ENCODE measurements at regions not wholly inside any gene's neighbourhood (a gene's known extent, or its start where the extent isn't known, plus 50 kb on each side); places are given as distances from the start of the nearest gene placed in this dataset.
"Not testable (repeated sequence)": the region's sequence is repeated elsewhere in the genome, so short reads cannot be mapped to it uniquely, and the experiment has no call there.

GRCh38 chr6:11961923-11962322 is 50.2 kb upstream of the HIVEP1 start:
- no peak for DNase-seq (ENCODE audit: low spot score)

GRCh38 chr6:11960909-11961779 is 51.0 kb upstream of the HIVEP1 start:
- no peak for DNase-seq (ENCODE audit: low spot score)

- DNase-seq (ENCODE audit: low spot score): no peak
Measured at GRCh38 chr6:11956781-11957180, 55.3 kb upstream of the HIVEP1 start.

GRCh38 chr6:11953641-11954040 is 58.5 kb upstream of the HIVEP1 start:
- DNase-seq (ENCODE audit: low spot score): no peak

- no peak for DNase-seq (ENCODE audit: low spot score)
Measured at GRCh38 chr6:11952316-11952715, 59.8 kb upstream of the HIVEP1 start.

GRCh38 chr6:11951868-11952267 is 60.2 kb upstream of the HIVEP1 start:
- DNase-seq (ENCODE audit: low spot score): no peak

GRCh38 chr6:11950109-11950508 is 62.0 kb upstream of the HIVEP1 start:
- DNase-seq (ENCODE audit: low spot score): no peak

GRCh38 chr6:11947575-11947974 is 64.5 kb upstream of the HIVEP1 start:
- no peak for DNase-seq (ENCODE audit: low spot score)

GRCh38 chr6:11947063-11947462 is 65.0 kb upstream of the HIVEP1 start:
- DNase-seq (ENCODE audit: low spot score): peak; percentile 24

DNA sequence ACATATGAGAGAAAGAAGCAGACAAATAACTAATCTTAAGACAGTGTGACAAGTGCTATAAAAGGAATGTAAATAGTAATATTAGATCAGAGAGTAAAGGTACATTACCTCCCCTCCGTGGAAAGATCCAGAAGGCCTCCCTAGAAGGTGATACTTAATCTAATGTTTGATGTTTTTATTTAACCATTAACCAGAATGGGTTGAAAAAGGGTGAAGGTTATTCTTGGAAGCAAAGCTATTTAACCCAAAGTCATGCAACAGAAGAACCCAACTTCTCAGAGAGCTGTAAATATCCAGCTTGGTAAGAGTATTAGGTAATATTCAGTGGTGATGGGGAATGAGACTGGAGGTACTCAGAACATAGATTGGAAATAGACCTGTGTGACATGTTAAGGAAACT is 68.0 kb upstream of the HIVEP1 start:
- no peak for DNase-seq (ENCODE audit: low spot score)

DNA sequence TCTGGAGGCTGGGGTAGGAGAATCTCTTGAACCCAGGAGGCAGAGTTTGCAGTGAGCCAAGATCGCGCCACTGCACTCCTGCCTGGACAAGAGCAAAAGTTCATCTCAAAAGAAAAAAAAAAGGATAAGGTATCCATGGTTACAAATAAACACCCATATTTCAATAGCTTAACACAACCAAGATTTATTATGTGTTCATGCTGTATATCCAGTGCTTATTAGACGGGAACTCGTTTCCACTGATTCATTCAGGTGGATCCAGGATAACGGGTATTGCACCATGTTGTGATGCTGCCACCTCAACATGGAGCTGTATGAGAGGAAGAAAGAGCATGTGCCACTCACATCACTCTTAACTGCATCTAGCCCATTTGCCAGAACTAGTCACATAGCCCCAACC is 69.1 kb upstream of the HIVEP1 start:
- DNase-seq (ENCODE audit: low spot score): no peak

DNA sequence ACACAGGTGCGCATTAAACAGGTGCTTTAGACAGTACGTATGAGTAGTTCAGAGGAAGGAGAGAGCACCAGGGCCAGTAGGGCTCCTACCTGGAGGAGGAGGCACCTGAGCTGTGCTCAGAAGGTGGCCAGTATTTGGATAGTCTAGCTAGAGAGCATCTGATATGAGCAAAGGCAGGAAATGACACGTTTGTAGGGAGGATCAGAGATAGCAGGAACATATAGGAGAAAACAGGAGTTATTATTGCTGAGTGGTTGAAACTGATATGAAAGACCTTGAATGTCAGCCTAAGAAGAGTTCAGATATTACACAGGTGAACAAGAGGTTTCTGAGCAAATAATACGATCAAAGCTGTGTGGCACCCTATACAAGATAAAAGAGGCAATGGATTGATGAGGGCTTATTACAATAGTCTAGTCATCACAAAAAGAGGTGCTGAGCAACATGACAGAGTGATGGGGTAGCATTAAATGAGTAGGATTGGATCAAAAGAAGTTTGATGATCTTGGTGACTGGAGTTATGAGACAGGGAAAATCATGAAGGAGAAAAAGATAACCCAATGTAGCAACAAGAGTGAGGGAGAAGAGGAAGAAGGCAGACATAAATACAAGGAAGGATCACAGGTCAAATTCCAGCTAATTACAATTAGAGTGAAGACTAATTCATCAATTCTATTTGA is 69.8 kb upstream of the HIVEP1 start:
- DNase-seq (ENCODE audit: low spot score): no peak

GRCh38 chr6:11940532-11941166 is 71.5 kb upstream of the HIVEP1 start:
- not testable (repeated sequence) for DNase-seq (ENCODE audit: low spot score)

DNA sequence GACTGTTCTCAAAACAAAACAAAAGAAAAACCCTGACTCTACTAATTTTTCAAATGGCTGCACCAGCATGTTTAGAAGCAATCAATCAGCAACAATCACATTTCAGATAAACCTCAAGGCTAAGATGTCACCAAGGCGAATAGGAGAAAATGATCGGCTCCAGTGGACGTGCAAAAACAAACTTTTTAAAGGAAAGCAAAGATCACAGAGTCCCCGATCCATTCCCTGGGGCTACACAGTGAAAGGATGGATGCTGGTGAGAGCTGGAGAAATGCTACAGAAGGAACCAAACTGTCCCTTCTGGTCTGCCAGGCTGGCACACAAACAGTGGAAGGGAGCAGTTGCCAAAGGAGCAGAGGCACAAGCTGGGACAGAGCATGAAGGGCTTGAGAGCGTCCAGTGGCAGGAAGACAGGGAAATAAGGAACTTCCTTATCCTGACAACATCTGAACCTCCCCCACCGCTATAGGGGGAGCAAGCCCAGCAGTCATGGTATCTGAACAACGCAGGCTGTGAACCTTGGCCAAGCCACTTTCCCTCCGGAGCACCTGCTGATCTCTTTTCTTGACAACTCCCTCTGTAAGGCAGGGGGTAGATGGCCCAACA is 73.7 kb upstream of the HIVEP1 start:
- no peak for DNase-seq (ENCODE audit: low spot score)

DNA sequence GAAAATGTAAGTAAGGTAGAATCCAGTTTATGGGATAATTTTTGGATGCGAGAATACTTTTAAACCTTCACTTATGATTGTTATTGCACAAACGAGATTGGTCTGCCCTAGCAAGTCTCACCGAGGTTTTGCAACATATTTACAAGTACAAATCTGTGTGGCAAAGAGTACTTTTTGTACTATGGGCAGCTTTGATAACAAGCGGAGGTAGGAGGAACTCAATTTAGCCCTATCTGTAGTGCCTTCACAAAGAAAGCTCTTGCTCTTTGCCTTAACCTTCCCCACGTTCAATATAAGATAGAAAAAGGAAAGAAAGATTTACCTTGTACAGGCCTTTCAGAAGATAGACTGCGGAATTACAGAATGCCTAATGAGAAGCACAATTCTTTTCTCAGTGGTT is 77.5 kb upstream of the HIVEP1 start:
- no peak for DNase-seq (ENCODE audit: low spot score)

- DNase-seq (ENCODE audit: low spot score): not testable (repeated sequence)
Measured at GRCh38 chr6:11932892-11933291, 79.2 kb upstream of the HIVEP1 start.

GRCh38 chr6:11931296-11932035 is 80.6 kb upstream of the HIVEP1 start:
- no peak for DNase-seq (ENCODE audit: low spot score)

GRCh38 chr6:11930834-11931233 is 81.3 kb upstream of the HIVEP1 start:
- DNase-seq (ENCODE audit: low spot score): not testable (repeated sequence)

GRCh38 chr6:11930240-11930639 is 81.9 kb upstream of the HIVEP1 start:
- DNase-seq (ENCODE audit: low spot score): no peak

- no peak for DNase-seq (ENCODE audit: low spot score)
Measured at GRCh38 chr6:11929241-11929835, 82.8 kb upstream of the HIVEP1 start.

DNA sequence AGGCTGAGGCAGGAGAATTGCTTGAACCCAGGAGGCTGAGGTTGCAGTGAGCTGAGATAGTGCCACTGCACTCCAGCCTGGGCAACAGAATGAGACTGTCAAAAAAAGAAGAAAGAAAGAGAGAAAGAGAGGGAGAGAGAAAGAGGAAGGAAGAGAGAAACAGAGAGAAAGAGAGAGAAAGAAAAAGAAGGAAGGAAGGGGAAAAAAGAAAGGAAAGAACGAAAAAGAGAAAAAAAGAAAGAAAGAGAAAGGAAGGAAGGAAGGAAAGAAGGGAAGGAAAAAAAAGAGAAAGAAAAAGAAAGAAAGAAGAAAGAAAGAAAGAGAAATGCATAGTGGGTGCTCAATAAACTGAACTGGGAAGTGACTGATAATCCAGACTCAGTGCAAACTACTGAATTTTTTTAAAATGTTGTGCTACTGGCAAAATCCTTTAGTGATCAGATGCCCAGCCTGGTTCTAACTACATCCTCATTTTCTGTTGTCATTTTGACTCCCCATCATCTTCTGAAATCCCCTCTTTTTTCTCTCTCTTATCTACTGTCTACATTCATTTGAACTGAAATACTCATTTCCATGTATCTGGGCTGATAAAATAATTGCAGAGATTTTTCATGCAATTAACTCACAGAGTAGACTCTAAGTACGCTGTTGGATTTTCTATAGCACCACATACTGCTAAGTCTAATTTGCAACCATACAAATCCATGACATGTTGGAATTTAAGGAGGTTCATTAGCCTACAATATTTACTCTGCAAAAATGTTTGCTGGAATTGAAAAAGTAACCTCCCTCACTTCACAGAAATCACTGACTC is 85.3 kb upstream of the HIVEP1 start:
- DNase-seq (ENCODE audit: low spot score): no peak

Measured in NAMALWA (cell line).